ENCODE measurements at regions not wholly inside any gene's neighbourhood (a gene's known extent, or its start where the extent isn't known, plus 50 kb on each side); places are given as distances from the start of the nearest gene placed in this dataset.

DNA sequence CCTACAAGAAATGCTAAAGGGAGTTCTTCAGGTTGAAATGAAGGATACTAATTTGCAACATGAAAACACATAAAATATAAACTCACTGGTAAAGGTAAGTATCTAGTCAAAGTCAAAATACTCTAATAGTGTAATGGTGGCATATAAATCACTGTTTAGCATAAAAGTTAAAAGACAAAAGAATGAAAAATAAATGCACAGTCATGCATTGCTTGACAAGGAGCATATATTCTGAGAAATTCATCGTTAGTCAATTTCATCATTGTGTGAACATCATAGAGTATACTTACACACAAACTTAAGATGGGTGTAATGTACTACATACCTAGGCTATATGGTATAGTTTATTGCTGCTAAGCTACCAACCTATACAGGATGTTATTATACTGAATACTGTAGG is 194.4 kb upstream of the PDE5A start:
- H3K36me3 ChIP-seq (replicated peaks in 1 of 2): no peaks in the 10 kb centered on the region
- no peaks in the 10 kb centered on the region for H3K9me3 ChIP-seq (replicated peaks in 1 of 3)
- H3K27ac ChIP-seq: no peak overlapping the region
- no peak for DNase-seq
- WGBS, 4 donors: 86 to 93% (median 91%) methylated on average over 1 of the region's 1 CpG
- H3K27me3 ChIP-seq: no peaks in the 10 kb centered on the region
- no peaks in the 10 kb centered on the region for H3K4me1 ChIP-seq (replicated peaks in 1 of 2)
- TF ChIP-seq POLR2A (IDR thresholded peaks at IDR 0.05) (no peak), CTCF (IDR thresholded peaks at IDR 0.05) (no peak)
- intact Hi-C loops (cut with DNase I): no loop called here
- no peak overlapping the region for H3K4me3 ChIP-seq

DNA sequence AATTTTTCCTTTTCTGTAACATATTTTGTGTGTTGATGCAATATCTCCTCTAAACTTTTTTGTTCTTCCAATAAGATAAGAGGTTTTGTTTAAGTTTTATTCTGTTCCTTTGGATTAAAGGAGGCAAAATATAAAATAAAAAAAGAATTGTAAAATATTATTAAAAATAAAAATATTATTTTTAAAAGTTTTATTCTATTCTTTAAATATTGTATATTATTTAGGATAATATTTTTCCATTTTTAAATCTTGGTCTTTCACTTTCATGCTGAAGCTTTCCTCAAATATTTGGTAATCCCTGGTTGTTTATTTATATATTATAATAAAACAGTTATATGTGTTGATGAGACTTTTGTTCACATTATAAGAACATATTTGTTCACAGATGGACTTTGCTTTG is 187.9 kb upstream of the PDE5A start:
- Histone ChIP-seq H3K9me3 (replicated peaks in 1 of 3) (peaks cover 0 to 4% (median 4%) of the 10 kb centered on the region in 3 donors), H3K36me3 (replicated peaks in 1 of 2) (no peaks in the 10 kb centered on the region), H3K27ac (no peak overlapping the region), H3K27me3 (no peaks in the 10 kb centered on the region), H3K4me1 (replicated peaks in 1 of 2) (no peaks in the 10 kb centered on the region), H3K4me3 (no peak overlapping the region)
- DNase-seq: no peak
- TF ChIP-seq CTCF (IDR thresholded peaks at IDR 0.05): no peak
- intact Hi-C loops (cut with DNase I): no loop called here

DNA sequence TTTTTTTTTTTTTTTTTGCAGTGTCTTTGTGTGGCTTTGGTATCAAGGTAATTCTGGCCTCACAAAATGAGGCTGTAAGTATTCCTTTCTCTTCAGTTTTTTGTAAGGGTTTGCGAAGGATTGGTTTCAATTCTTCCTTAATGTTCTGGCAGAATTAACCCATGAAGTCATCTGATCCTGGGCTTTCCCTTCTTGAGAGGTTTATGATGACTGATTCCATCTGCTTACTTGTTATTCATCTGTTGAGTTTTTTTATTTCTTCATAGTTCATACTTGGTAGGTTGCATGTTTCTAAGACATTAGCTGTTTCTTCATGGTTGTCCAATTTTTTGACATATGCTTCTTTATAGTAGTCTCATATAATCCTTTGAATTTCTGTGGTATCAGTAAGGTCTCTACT is 181.4 kb upstream of the PDE5A start:
- no peaks in the 10 kb centered on the region for H3K4me1 ChIP-seq (replicated peaks in 1 of 2)
- H3K9me3 ChIP-seq (replicated peaks in 1 of 3): peaks cover 0 to 4% (median 4%) of the 10 kb centered on the region in 3 donors
- no peaks in the 10 kb centered on the region for H3K27me3 ChIP-seq
- intact Hi-C loops (cut with DNase I): no loop called here
- 89 to 100% (median 93%) methylated on average over 1 of the region's 1 CpG for WGBS, 4 donors
- H3K4me3 ChIP-seq: no peak overlapping the region
- TF ChIP-seq POLR2A (IDR thresholded peaks at IDR 0.05) (no peak), CTCF (IDR thresholded peaks at IDR 0.05) (no peak)
- no peak overlapping the region for H3K27ac ChIP-seq
- H3K36me3 ChIP-seq (replicated peaks in 1 of 2): no peaks in the 10 kb centered on the region
- no peak for DNase-seq

DNA sequence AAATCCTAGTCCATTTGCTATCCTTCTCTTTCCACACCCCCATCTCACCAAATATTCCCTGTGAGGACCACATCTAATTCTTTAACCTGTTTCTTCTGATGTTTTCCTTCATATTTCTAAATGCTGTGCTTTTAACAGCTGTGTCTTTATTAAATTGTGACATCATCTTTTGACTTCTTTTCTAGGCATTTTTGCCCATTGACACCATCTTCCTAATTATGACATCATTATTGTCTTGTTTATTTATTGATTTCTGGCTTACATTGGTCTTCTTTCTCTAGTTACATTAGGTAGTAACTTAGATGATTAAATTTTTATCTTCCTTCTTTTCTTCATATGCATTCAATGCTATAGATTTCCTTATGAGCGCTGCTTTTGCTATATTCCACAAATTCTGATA is 175.8 kb upstream of the PDE5A start:
- Histone ChIP-seq H3K4me3 (no peak overlapping the region), H3K27me3 (no peaks in the 10 kb centered on the region), H3K27ac (no peak overlapping the region), H3K36me3 (replicated peaks in 1 of 2) (no peaks in the 10 kb centered on the region), H3K9me3 (replicated peaks in 1 of 3) (no peaks in the 10 kb centered on the region), H3K4me1 (replicated peaks in 1 of 2) (no peaks in the 10 kb centered on the region)
- TF ChIP-seq CTCF (IDR thresholded peaks at IDR 0.05) (no peak), POLR2A (IDR thresholded peaks at IDR 0.05) (no peak)
- DNase-seq: no peak
- 80 to 100% (median 90%) methylated on average over 1 of the region's 1 CpG for WGBS, 4 donors
- intact Hi-C loops (cut with DNase I): no loop called here

All from adrenal gland (tissue), 9 donors.